RWPE1 (cell line): ENCODE measurements at regions not wholly inside any gene's neighbourhood (a gene's known extent, or its start where the extent isn't known, plus 50 kb on each side); places are given as distances from the start of the nearest gene placed in this dataset.

ENCODE experiments used
- CTCF ChIA-PET: fragments of 350-600 bp; sonication (Branson Sonifier 250); formaldehyde crosslinking; extraction: SDS; loops from one replicate; lab custom pipeline; 2021; lab: Yijun Ruan, JAX
- POLR2A ChIA-PET: fragments of 400-600 bp; formaldehyde crosslinking; extraction: SDS; loops from one replicate; lab custom pipeline; 2020; ENCODE audit warnings: antibody characterized with exemption; ENCODE audit not compliant: low non-redundant PET; lab: Yijun Ruan, JAX
- DNase-seq: peaks from one replicate; pipeline ENCODE4 v3.0.0; 2012; ENCODE audit warnings: low spot score
- H3K27ac ChIP-seq: fragments of 450-650 bp; 2 replicates; pipeline ENCODE4 v1.5.1; 2017
- TF ChIP-seq, protein P1 (sequence below): fragments of 450-650 bp; conservative IDR thresholded peaks from 2 replicates; pipeline ENCODE4 v1.5.1; 2017; ENCODE audit warnings: low read depth, mild to moderate bottlenecking

- no peak for DNase-seq
- H3K27ac ChIP-seq, result no peak overlapping the region
- POLR2A ChIA-PET, result no interaction called here
- TF ChIP-seq, protein P1, sequence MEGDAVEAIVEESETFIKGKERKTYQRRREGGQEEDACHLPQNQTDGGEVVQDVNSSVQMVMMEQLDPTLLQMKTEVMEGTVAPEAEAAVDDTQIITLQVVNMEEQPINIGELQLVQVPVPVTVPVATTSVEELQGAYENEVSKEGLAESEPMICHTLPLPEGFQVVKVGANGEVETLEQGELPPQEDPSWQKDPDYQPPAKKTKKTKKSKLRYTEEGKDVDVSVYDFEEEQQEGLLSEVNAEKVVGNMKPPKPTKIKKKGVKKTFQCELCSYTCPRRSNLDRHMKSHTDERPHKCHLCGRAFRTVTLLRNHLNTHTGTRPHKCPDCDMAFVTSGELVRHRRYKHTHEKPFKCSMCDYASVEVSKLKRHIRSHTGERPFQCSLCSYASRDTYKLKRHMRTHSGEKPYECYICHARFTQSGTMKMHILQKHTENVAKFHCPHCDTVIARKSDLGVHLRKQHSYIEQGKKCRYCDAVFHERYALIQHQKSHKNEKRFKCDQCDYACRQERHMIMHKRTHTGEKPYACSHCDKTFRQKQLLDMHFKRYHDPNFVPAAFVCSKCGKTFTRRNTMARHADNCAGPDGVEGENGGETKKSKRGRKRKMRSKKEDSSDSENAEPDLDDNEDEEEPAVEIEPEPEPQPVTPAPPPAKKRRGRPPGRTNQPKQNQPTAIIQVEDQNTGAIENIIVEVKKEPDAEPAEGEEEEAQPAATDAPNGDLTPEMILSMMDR, result no peak
- CTCF ChIA-PET, result no interaction called here
Measured at GRCh38 chr3:80152692-80153091, 384.9 kb upstream of the ROBO1 start.

DNA sequence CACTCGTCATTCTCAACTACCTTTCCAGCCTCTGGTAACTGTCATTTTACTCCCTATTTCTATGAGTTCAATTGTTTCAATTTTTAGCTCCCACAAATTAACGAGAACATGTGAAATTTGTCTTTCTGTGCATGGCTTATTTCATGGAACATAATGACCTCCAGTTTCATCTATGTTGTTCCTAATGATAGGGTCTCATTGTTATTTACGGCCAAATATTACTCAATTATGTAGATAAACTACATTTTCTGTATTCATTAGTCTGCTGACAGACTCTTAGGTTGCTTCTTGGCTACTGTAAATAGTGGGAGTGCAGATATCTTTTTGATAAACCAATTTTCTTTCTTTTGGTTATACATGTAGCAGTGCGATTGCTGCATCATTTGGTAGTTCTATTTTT is 374.9 kb upstream of the ROBO1 start:
- no peak for DNase-seq
- no peak overlapping the region for H3K27ac ChIP-seq
- POLR2A ChIA-PET, result no interaction called here
- CTCF ChIA-PET, result no interaction called here
- TF ChIP-seq, protein P1, result no peak

DNA sequence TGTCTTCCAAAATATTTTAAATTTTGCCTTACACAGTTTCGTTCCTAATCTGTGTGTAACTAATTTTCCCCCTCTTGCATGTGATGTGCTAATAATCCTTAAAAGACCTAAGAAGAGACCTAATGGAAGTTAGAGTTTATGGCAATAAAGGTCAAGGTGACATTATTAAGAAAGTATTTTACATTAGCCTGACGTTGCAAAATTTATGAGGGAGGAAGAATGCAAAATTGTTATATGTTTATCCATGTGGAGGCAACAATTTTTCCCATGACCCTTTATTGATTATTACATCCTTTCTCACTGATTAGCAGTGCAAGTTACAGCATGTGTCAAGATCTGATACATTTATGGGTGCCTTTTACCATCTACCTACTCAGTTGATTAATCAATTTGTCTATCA is 373.8 kb upstream of the ROBO1 start:
- ChIA-PET CTCF (no interaction called here), POLR2A (no interaction called here)
- TF ChIP-seq, protein P1, result no peak
- DNase-seq, result no peak
- no peak overlapping the region for H3K27ac ChIP-seq

DNA sequence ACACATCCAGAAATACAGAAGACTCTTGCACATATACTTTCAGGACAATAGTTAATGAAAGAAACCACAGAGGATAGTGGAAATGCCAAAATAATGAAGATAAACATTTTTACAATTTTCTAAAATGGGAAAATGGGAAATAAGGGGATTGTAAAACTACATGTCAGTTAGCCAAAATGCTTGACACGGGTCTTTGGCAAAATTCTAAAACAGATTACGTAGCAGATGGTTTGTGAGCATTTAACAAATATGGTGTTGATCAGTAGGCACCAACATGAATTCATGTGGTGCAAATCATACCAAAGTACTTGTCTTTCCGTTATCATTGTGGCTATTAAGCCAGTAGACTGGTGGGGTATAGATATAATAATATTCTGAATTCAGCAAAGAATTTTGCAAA is 348.5 kb upstream of the ROBO1 start:
- H3K27ac ChIP-seq, result no peak overlapping the region
- TF ChIP-seq, protein P1, result no peak
- POLR2A ChIA-PET, result no interaction called here
- DNase-seq, result no peak
- CTCF ChIA-PET, result no interaction called here

- no peak for DNase-seq
- ChIA-PET CTCF (no interaction called here), POLR2A (no interaction called here)
- no peak overlapping the region for H3K27ac ChIP-seq
- TF ChIP-seq, protein P1, result no peak
Measured at GRCh38 chr3:80114694-80115093, 346.9 kb upstream of the ROBO1 start.

- H3K27ac ChIP-seq, result no peak overlapping the region
- CTCF ChIA-PET, result no interaction called here
- POLR2A ChIA-PET, result no interaction called here
- DNase-seq, result no peak
- TF ChIP-seq, protein P1, result no peak
Measured at GRCh38 chr3:80113331-80113730, 345.5 kb upstream of the ROBO1 start.
